ENCODE measurements at regions not wholly inside any gene's neighbourhood (a gene's known extent, or its start where the extent isn't known, plus 50 kb on each side); places are given as distances from the start of the nearest gene placed in this dataset.
"Not testable (repeated sequence)": the region's sequence is repeated elsewhere in the genome, so short reads cannot be mapped to it uniquely, and the experiment has no call there.

GRCh38 chr3:16072420-16073110, 101.9 kb upstream of the GALNT15 start:
- DNase-seq, result no peak

GRCh38 chr3:16073203-16073602, 101.3 kb upstream of the GALNT15 start:
- no peak for DNase-seq

GRCh38 chr3:16073990-16074671, 100.3 kb upstream of the GALNT15 start:
- DNase-seq, result not testable (repeated sequence)

- no peak for DNase-seq
Measured at GRCh38 chr3:16075647-16076046, 98.8 kb upstream of the GALNT15 start.

- DNase-seq, result no peak
Measured at GRCh38 chr3:16076564-16076963, 97.9 kb upstream of the GALNT15 start.

GRCh38 chr3:16077146-16077545, 97.3 kb upstream of the GALNT15 start:
- not testable (repeated sequence) for DNase-seq

GRCh38 chr3:16077681-16078080, 96.8 kb upstream of the GALNT15 start:
- DNase-seq, result not testable (repeated sequence)

- no peak for DNase-seq
Measured at GRCh38 chr3:16079519-16079918, 95.0 kb upstream of the GALNT15 start.

GRCh38 chr3:16081661-16082060, 92.8 kb upstream of the GALNT15 start:
- no peak for DNase-seq

- no peak for DNase-seq
Measured at GRCh38 chr3:16084887-16085286, 89.6 kb upstream of the GALNT15 start.

- DNase-seq, result no peak
Measured at GRCh38 chr3:16085410-16085809, 89.1 kb upstream of the GALNT15 start.

GRCh38 chr3:16085884-16086608, 88.4 kb upstream of the GALNT15 start:
- DNase-seq, result peak in 55 of 58 donors; percentile 1 to 88 (median 72)

GRCh38 chr3:16086690-16087089, 87.8 kb upstream of the GALNT15 start:
- DNase-seq, result no peak

GRCh38 chr3:16088496-16088895, 86.0 kb upstream of the GALNT15 start:
- DNase-seq, result no peak

GRCh38 chr3:16089521-16089920, 85.0 kb upstream of the GALNT15 start:
- no peak for DNase-seq

- no peak for DNase-seq
Measured at GRCh38 chr3:16090024-16090423, 84.5 kb upstream of the GALNT15 start.

- no peak for DNase-seq
Measured at GRCh38 chr3:16090706-16091105, 83.8 kb upstream of the GALNT15 start.

- DNase-seq, result no peak
Measured at GRCh38 chr3:16092923-16093322, 81.6 kb upstream of the GALNT15 start.

- peak in 1 of 58 donors; percentile 45 for DNase-seq
Measured at GRCh38 chr3:16101295-16102186, 72.9 kb upstream of the GALNT15 start.

- DNase-seq, result no peak
Measured at GRCh38 chr3:16102187-16102561, 72.3 kb upstream of the GALNT15 start.

- DNase-seq, result no peak
Measured at GRCh38 chr3:16102905-16103364, 71.5 kb upstream of the GALNT15 start.

All from anterior cingulate cortex (tissue), 58 donors.